ENCODE measurements at regions not wholly inside any gene's neighbourhood (a gene's known extent, or its start where the extent isn't known, plus 50 kb on each side); places are given as distances from the start of the nearest gene placed in this dataset.

- TF ChIP-seq POLR2A (IDR thresholded peaks at IDR 0.05) (no peak), CTCF (IDR thresholded peaks at IDR 0.05) (no peak)
Observed at GRCh38 chr10:129098517-129098916, 368.5 kb upstream of the MGMT start.

All from uterus (tissue), 2 donors.